Stimulated activated naive B cell treated with anti-CD40 and anti-IgM and Interleukin-4, amounts not matched to agents 10 μg/mL and 1 μg/mL and 100 μg/mL, for 72 hours (primary cell): ENCODE measurements at regions not wholly inside any gene's neighbourhood (a gene's known extent, or its start where the extent isn't known, plus 50 kb on each side); places are given as distances from the start of the nearest gene placed in this dataset.

Experiments used
- ATAC-seq, 2 donors: fragments of 150-1000 bp; cut with Tn5 transposase; replicated peaks; 2 replicates each; pipeline ENCODE4 v1.10.0; 2021; ENCODE audit warnings: moderate library complexity in 1 of 2
- DNase-seq: peaks from one replicate; pipeline ENCODE4 v3.0.0; 2021
- H3K27ac Mint-ChIP-seq: one replicate; pipeline ENCODE4 v1.8.0; 2022; ENCODE audit warnings: mild to moderate bottlenecking, mixed read lengths
- H3K27me3 Mint-ChIP-seq, 2 donors: one replicate each; pipeline ENCODE4 v1.8.0; 2022; ENCODE audit warnings: mixed read lengths in 2 of 2
- H3K36me3 Mint-ChIP-seq, 2 donors: one replicate each; pipeline ENCODE4 v1.8.0; 2022; ENCODE audit warnings: mixed read lengths in 2 of 2, mild to moderate bottlenecking in 1 of 2
- H3K4me1 Mint-ChIP-seq, 2 donors: one replicate each; pipeline ENCODE4 v1.8.0; 2022; ENCODE audit warnings: mixed read lengths in 2 of 2, mild to moderate bottlenecking in 1 of 2
- H3K4me3 Mint-ChIP-seq, 2 donors: one replicate each; pipeline ENCODE4 v1.8.0; 2022; ENCODE audit warnings: mild to moderate bottlenecking in 2 of 2, mixed read lengths in 2 of 2, moderate library complexity in 1 of 2
- H3K9me3 Mint-ChIP-seq, 2 donors: one replicate each; pipeline ENCODE4 v1.8.0; 2022; ENCODE audit warnings: mixed read lengths in 2 of 2, mild to moderate bottlenecking in 1 of 2

- no peak overlapping the region for H3K4me3 Mint-ChIP-seq
- DNase-seq (no peak), ATAC-seq (no peak)
- no peaks in the 10 kb centered on the region for H3K27me3 Mint-ChIP-seq
- no peak overlapping the region for H3K27ac Mint-ChIP-seq
- H3K9me3 Mint-ChIP-seq: peaks cover 6% of the 10 kb centered on the region in 2 donors
- no peaks in the 10 kb centered on the region for H3K36me3 Mint-ChIP-seq
- H3K4me1 Mint-ChIP-seq: no peaks in the 10 kb centered on the region
These were observed 606.0 kb downstream of the HDGFL1 start for GRCh38 chr6:23175391-23175790.

GRCh38 chr6:23176471-23176870 is 607.1 kb downstream of the HDGFL1 start:
- Mint-ChIP-seq H3K36me3 (no peaks in the 10 kb centered on the region), H3K9me3 (peaks cover 3 to 6% of the 10 kb centered on the region in 2 donors), H3K27me3 (no peaks in the 10 kb centered on the region), H3K4me1 (no peaks in the 10 kb centered on the region), H3K27ac (no peak overlapping the region), H3K4me3 (no peak overlapping the region)
- ATAC-seq: no peak
- no peak for DNase-seq

- Mint-ChIP-seq H3K27me3 (no peaks in the 10 kb centered on the region), H3K4me3 (no peak overlapping the region), H3K36me3 (no peaks in the 10 kb centered on the region), H3K27ac (no peak overlapping the region), H3K4me1 (no peaks in the 10 kb centered on the region), H3K9me3 (peaks cover 3 to 6% of the 10 kb centered on the region in 2 donors)
- DNase-seq (no peak), ATAC-seq (no peak)
These were observed 607.5 kb downstream of the HDGFL1 start for GRCh38 chr6:23176883-23177282.

- Mint-ChIP-seq H3K4me3 (no peak overlapping the region), H3K9me3 (peaks cover 0 to 2% of the 10 kb centered on the region in 2 donors), H3K36me3 (no peaks in the 10 kb centered on the region), H3K27ac (no peak overlapping the region), H3K4me1 (no peaks in the 10 kb centered on the region), H3K27me3 (no peaks in the 10 kb centered on the region)
- ATAC-seq (no peak), DNase-seq (no peak)
These were observed 608.4 kb downstream of the HDGFL1 start for GRCh38 chr6:23177806-23178205.

GRCh38 chr6:23179994-23180393 is 610.6 kb downstream of the HDGFL1 start:
- Mint-ChIP-seq H3K27me3 (no peaks in the 10 kb centered on the region), H3K27ac (no peak overlapping the region), H3K4me3 (no peak overlapping the region), H3K36me3 (no peaks in the 10 kb centered on the region), H3K9me3 (peaks cover 0 to 2% of the 10 kb centered on the region in 2 donors), H3K4me1 (no peaks in the 10 kb centered on the region)
- no peak for DNase-seq
- no peak for ATAC-seq

GRCh38 chr6:23180504-23181293 is 611.3 kb downstream of the HDGFL1 start:
- ATAC-seq (no peak), DNase-seq (no peak)
- Mint-ChIP-seq H3K4me1 (no peaks in the 10 kb centered on the region), H3K4me3 (no peak overlapping the region), H3K36me3 (no peaks in the 10 kb centered on the region), H3K9me3 (peaks cover 0 to 2% of the 10 kb centered on the region in 2 donors), H3K27me3 (no peaks in the 10 kb centered on the region), H3K27ac (no peak overlapping the region)

- H3K27me3 Mint-ChIP-seq: no peaks in the 10 kb centered on the region
- no peak overlapping the region for H3K4me3 Mint-ChIP-seq
- H3K9me3 Mint-ChIP-seq: peaks cover 0 to 2% of the 10 kb centered on the region in 2 donors
These were observed 612.2 kb downstream of the HDGFL1 start for GRCh38 chr6:23181356-23182110.

GRCh38 chr6:23183846-23184245 is 614.5 kb downstream of the HDGFL1 start:
- Mint-ChIP-seq H3K4me1 (no peaks in the 10 kb centered on the region), H3K27ac (no peak overlapping the region), H3K9me3 (no peaks in the 10 kb centered on the region), H3K27me3 (no peaks in the 10 kb centered on the region), H3K36me3 (no peaks in the 10 kb centered on the region), H3K4me3 (no peak overlapping the region)
- DNase-seq: no peak
- ATAC-seq: no peak

More at GRCh38 chr6:23181356-23182110, 612.2 kb downstream of the HDGFL1 start:
- ATAC-seq: no peak
- no peak for DNase-seq
- Mint-ChIP-seq H3K36me3 (no peaks in the 10 kb centered on the region), H3K4me1 (no peaks in the 10 kb centered on the region), H3K27ac (no peak overlapping the region)

GRCh38 chr6:23184351-23184750 is 615.0 kb downstream of the HDGFL1 start:
- Mint-ChIP-seq H3K36me3 (no peaks in the 10 kb centered on the region), H3K4me1 (no peaks in the 10 kb centered on the region), H3K27me3 (no peaks in the 10 kb centered on the region), H3K9me3 (no peaks in the 10 kb centered on the region), H3K4me3 (no peak overlapping the region), H3K27ac (no peak overlapping the region)
- no peak for DNase-seq
- no peak for ATAC-seq

- Mint-ChIP-seq H3K4me3 (no peak overlapping the region), H3K9me3 (peaks cover 0 to 1% of the 10 kb centered on the region in 2 donors), H3K36me3 (no peaks in the 10 kb centered on the region), H3K27me3 (no peaks in the 10 kb centered on the region), H3K4me1 (no peaks in the 10 kb centered on the region), H3K27ac (no peak overlapping the region)
- DNase-seq (no peak), ATAC-seq (no peak)
These were observed 626.1 kb downstream of the HDGFL1 start for GRCh38 chr6:23195487-23195886.

GRCh38 chr6:23199541-23199940 is 630.2 kb downstream of the HDGFL1 start:
- no peaks in the 10 kb centered on the region for H3K27me3 Mint-ChIP-seq
- H3K4me1 Mint-ChIP-seq: no peaks in the 10 kb centered on the region
- DNase-seq: no peak
- no peak for ATAC-seq
- H3K4me3 Mint-ChIP-seq: no peak overlapping the region
- H3K36me3 Mint-ChIP-seq: no peaks in the 10 kb centered on the region
- no peak overlapping the region for H3K27ac Mint-ChIP-seq
- peaks cover 0 to 5% of the 10 kb centered on the region in 2 donors for H3K9me3 Mint-ChIP-seq

- H3K36me3 Mint-ChIP-seq: no peaks in the 10 kb centered on the region
- H3K9me3 Mint-ChIP-seq: peaks cover 0 to 5% of the 10 kb centered on the region in 2 donors
- no peaks in the 10 kb centered on the region for H3K4me1 Mint-ChIP-seq
- H3K27ac Mint-ChIP-seq: no peak overlapping the region
- H3K4me3 Mint-ChIP-seq: no peak overlapping the region
- no peak for DNase-seq
- ATAC-seq: no peak
- H3K27me3 Mint-ChIP-seq: no peaks in the 10 kb centered on the region
These were observed 631.6 kb downstream of the HDGFL1 start for GRCh38 chr6:23200946-23201345.

- Mint-ChIP-seq H3K27ac (no peak overlapping the region), H3K4me1 (no peaks in the 10 kb centered on the region), H3K36me3 (no peaks in the 10 kb centered on the region), H3K27me3 (no peaks in the 10 kb centered on the region), H3K9me3 (peaks cover 0 to 9% of the 10 kb centered on the region in 2 donors), H3K4me3 (no peak overlapping the region)
- DNase-seq (no peak), ATAC-seq (no peak)
These were observed 632.8 kb downstream of the HDGFL1 start for GRCh38 chr6:23202207-23202606.

GRCh38 chr6:23212398-23212797 is 643.0 kb downstream of the HDGFL1 start:
- H3K27ac Mint-ChIP-seq: no peak overlapping the region
- no peaks in the 10 kb centered on the region for H3K27me3 Mint-ChIP-seq
- H3K36me3 Mint-ChIP-seq: no peaks in the 10 kb centered on the region
- no peak for DNase-seq
- no peak for ATAC-seq
- H3K9me3 Mint-ChIP-seq: peaks cover 24 to 25% of the 10 kb centered on the region in 2 donors
- H3K4me1 Mint-ChIP-seq: no peaks in the 10 kb centered on the region
- H3K4me3 Mint-ChIP-seq: no peak overlapping the region

GRCh38 chr6:23213193-23213592 is 643.8 kb downstream of the HDGFL1 start:
- H3K27ac Mint-ChIP-seq: no peak overlapping the region
- H3K4me1 Mint-ChIP-seq: no peaks in the 10 kb centered on the region
- no peaks in the 10 kb centered on the region for H3K27me3 Mint-ChIP-seq
- DNase-seq (no peak), ATAC-seq (no peak)
- H3K9me3 Mint-ChIP-seq: peaks cover 19 to 20% of the 10 kb centered on the region in 2 donors
- H3K4me3 Mint-ChIP-seq: no peak overlapping the region
- no peaks in the 10 kb centered on the region for H3K36me3 Mint-ChIP-seq
